ENCODE measurements at regions not wholly inside any gene's neighbourhood (a gene's known extent, or its start where the extent isn't known, plus 50 kb on each side); places are given as distances from the start of the nearest gene placed in this dataset.
"Not testable (repeated sequence)": the region's sequence is repeated elsewhere in the genome, so short reads cannot be mapped to it uniquely, and the experiment has no call there.

- DNase-seq, result no peak
Observed at GRCh38 chr5:53276825-53277224, 167.3 kb upstream of the MOCS2 start.

- no peak for DNase-seq
Observed at GRCh38 chr5:53277491-53277890, 167.9 kb upstream of the MOCS2 start.

- DNase-seq, result no peak
Observed at GRCh38 chr5:53287573-53287972, 178.0 kb upstream of the MOCS2 start.

GRCh38 chr5:53288511-53288910 lies 179.0 kb upstream of the MOCS2 start:
- DNase-seq, result no peak

GRCh38 chr5:53291047-53291446 lies 181.5 kb upstream of the MOCS2 start:
- DNase-seq, result no peak

- no peak for DNase-seq
Observed at GRCh38 chr5:53291528-53291927, 182.0 kb upstream of the MOCS2 start.

- no peak for DNase-seq
Observed at GRCh38 chr5:53298841-53299240, 181.6 kb upstream of the FST start.

- DNase-seq, result no peak
Observed at GRCh38 chr5:53302529-53302928, 177.9 kb upstream of the FST start.

GRCh38 chr5:53303105-53303504 lies 177.3 kb upstream of the FST start:
- no peak for DNase-seq

GRCh38 chr5:53305316-53305715 lies 175.1 kb upstream of the FST start:
- DNase-seq, result not testable (repeated sequence)

GRCh38 chr5:53309653-53310052 lies 170.8 kb upstream of the FST start:
- no peak for DNase-seq

- DNase-seq, result no peak
Observed at GRCh38 chr5:53311681-53312080, 168.7 kb upstream of the FST start.

GRCh38 chr5:53313145-53313544 lies 167.3 kb upstream of the FST start:
- no peak for DNase-seq

- DNase-seq, result no peak
Observed at GRCh38 chr5:53318303-53318702, 162.1 kb upstream of the FST start.

GRCh38 chr5:53319315-53319714 lies 161.1 kb upstream of the FST start:
- no peak for DNase-seq

GRCh38 chr5:53321073-53321472 lies 159.4 kb upstream of the FST start:
- no peak for DNase-seq

GRCh38 chr5:53321721-53322120 lies 158.7 kb upstream of the FST start:
- DNase-seq, result no peak

GRCh38 chr5:53322257-53322656 lies 158.2 kb upstream of the FST start:
- no peak for DNase-seq

GRCh38 chr5:53323511-53323910 lies 156.9 kb upstream of the FST start:
- no peak for DNase-seq

GRCh38 chr5:53323943-53324642 lies 156.3 kb upstream of the FST start:
- DNase-seq, result no peak

- DNase-seq, result no peak
Observed at GRCh38 chr5:53326424-53327153, 153.8 kb upstream of the FST start.

GRCh38 chr5:53327811-53328334 lies 152.6 kb upstream of the FST start:
- DNase-seq, result no peak

GRCh38 chr5:53330491-53330890 lies 149.9 kb upstream of the FST start:
- DNase-seq, result no peak

GRCh38 chr5:53331463-53331862 lies 149.0 kb upstream of the FST start:
- DNase-seq, result no peak

GRCh38 chr5:53333160-53333559 lies 147.3 kb upstream of the FST start:
- no peak for DNase-seq

Measured in NCI-H1436 (cell line).